NOMO-1 treated with DMSO at 0.1 percent for 48 hours (cell line): ENCODE measurements at regions not wholly inside any gene's neighbourhood (a gene's known extent, or its start where the extent isn't known, plus 50 kb on each side); places are given as distances from the start of the nearest gene placed in this dataset.
A peak's percentile ranks its signal among the peaks of the same experiment; 100 is the strongest.
"Not testable (repeated sequence)": the region's sequence is repeated elsewhere in the genome, so short reads cannot be mapped to it uniquely, and the experiment has no call there.

Source experiments
- DNase-seq: peaks from one replicate; lab custom pipeline; 2025; ENCODE audit not compliant: unreplicated experiment; lab: John Stamatoyannopoulos, UW

GRCh38 chr3:55297706-55298105, 189.4 kb downstream of the WNT5A start:
- no peak for DNase-seq

- DNase-seq, result no peak
Measured at GRCh38 chr3:55297245-55297644, 189.9 kb downstream of the WNT5A start.

- no peak for DNase-seq
Measured at GRCh38 chr3:55296791-55297190, 190.3 kb downstream of the WNT5A start.

GRCh38 chr3:55296030-55296429, 191.1 kb downstream of the WNT5A start:
- peak; percentile 1 for DNase-seq

GRCh38 chr3:55294557-55294956, 192.5 kb downstream of the WNT5A start:
- DNase-seq, result no peak

GRCh38 chr3:55292360-55292759, 194.7 kb downstream of the WNT5A start:
- DNase-seq, result no peak

- DNase-seq, result no peak
Measured at GRCh38 chr3:55288657-55289056, 198.4 kb downstream of the WNT5A start.

GRCh38 chr3:55286693-55287092, 200.4 kb downstream of the WNT5A start:
- no peak for DNase-seq

- no peak for DNase-seq
Measured at GRCh38 chr3:55285156-55285555, 201.9 kb downstream of the WNT5A start.

- DNase-seq, result no peak
Measured at GRCh38 chr3:55283441-55283925, 203.6 kb downstream of the WNT5A start.

GRCh38 chr3:55282994-55283393, 204.1 kb downstream of the WNT5A start:
- no peak for DNase-seq

- no peak for DNase-seq
Measured at GRCh38 chr3:55272031-55272645, 215.0 kb downstream of the WNT5A start.

GRCh38 chr3:55271549-55271948, 215.6 kb downstream of the WNT5A start:
- DNase-seq, result no peak

- no peak for DNase-seq
Measured at GRCh38 chr3:55270976-55271375, 216.1 kb downstream of the WNT5A start.

- no peak for DNase-seq
Measured at GRCh38 chr3:55269636-55270035, 217.5 kb downstream of the WNT5A start.

- no peak for DNase-seq
Measured at GRCh38 chr3:55269096-55269495, 218.0 kb downstream of the WNT5A start.

GRCh38 chr3:55267206-55267930, 219.7 kb downstream of the WNT5A start:
- no peak for DNase-seq

GRCh38 chr3:55264919-55265318, 222.2 kb downstream of the WNT5A start:
- DNase-seq, result no peak

- DNase-seq, result no peak
Measured at GRCh38 chr3:55252921-55253320, 234.2 kb downstream of the WNT5A start.

- DNase-seq, result not testable (repeated sequence)
Measured at GRCh38 chr3:55249156-55249555, 237.9 kb downstream of the WNT5A start.

GRCh38 chr3:55247666-55248065, 239.4 kb downstream of the WNT5A start:
- DNase-seq, result no peak

GRCh38 chr3:55246033-55246432, 241.1 kb downstream of the WNT5A start:
- no peak for DNase-seq

- DNase-seq, result no peak
Measured at GRCh38 chr3:55245351-55245750, 241.8 kb downstream of the WNT5A start.
